ENCODE measurements at regions not wholly inside any gene's neighbourhood (a gene's known extent, or its start where the extent isn't known, plus 50 kb on each side); places are given as distances from the start of the nearest gene placed in this dataset.

- TF ChIP-seq CTCF (IDR thresholded peaks at IDR 0.05; ENCODE audit: insufficient read depth, missing control alignments), result no peak
- FAIRE-seq (no peak), DNase-seq (ENCODE audit: insufficient read length, low spot score) (no peak)
Observed at GRCh38 chr7:106400923-106401322, 116.1 kb upstream of the NAMPT start.

- FAIRE-seq (no peak), DNase-seq (ENCODE audit: insufficient read length, low spot score) (no peak)
Observed at GRCh38 chr7:106398786-106399185, 114.0 kb upstream of the NAMPT start.

GRCh38 chr7:106397994-106398393, 113.2 kb upstream of the NAMPT start:
- DNase-seq (ENCODE audit: insufficient read length, low spot score) (no peak), FAIRE-seq (no peak)
- TF ChIP-seq CTCF (IDR thresholded peaks at IDR 0.05; ENCODE audit: insufficient read depth, missing control alignments), result no peak

More at GRCh38 chr7:106398786-106399185, 114.0 kb upstream of the NAMPT start:
- no peak for TF ChIP-seq CTCF (IDR thresholded peaks at IDR 0.05; ENCODE audit: insufficient read depth, missing control alignments)

- TF ChIP-seq CTCF (IDR thresholded peaks at IDR 0.05; ENCODE audit: insufficient read depth, missing control alignments), result no peak
- DNase-seq (ENCODE audit: insufficient read length, low spot score), result no peak
- no peak for FAIRE-seq
Observed at GRCh38 chr7:106394526-106394925, 109.7 kb upstream of the NAMPT start.

GRCh38 chr7:106393564-106394251, 108.9 kb upstream of the NAMPT start:
- no peak for FAIRE-seq
- TF ChIP-seq CTCF (IDR thresholded peaks at IDR 0.05; ENCODE audit: insufficient read depth, missing control alignments), result no peak

GRCh38 chr7:106392590-106392989, 107.8 kb upstream of the NAMPT start:
- no peak for TF ChIP-seq CTCF (IDR thresholded peaks at IDR 0.05; ENCODE audit: insufficient read depth, missing control alignments)
- no peak for DNase-seq (ENCODE audit: insufficient read length, low spot score)
- no peak for FAIRE-seq

More at GRCh38 chr7:106393564-106394251, 108.9 kb upstream of the NAMPT start:
- DNase-seq (ENCODE audit: insufficient read length, low spot score), result no peak

GRCh38 chr7:106392144-106392543, 107.4 kb upstream of the NAMPT start:
- FAIRE-seq (no peak), DNase-seq (ENCODE audit: insufficient read length, low spot score) (no peak)
- no peak for TF ChIP-seq CTCF (IDR thresholded peaks at IDR 0.05; ENCODE audit: insufficient read depth, missing control alignments)
